K562 (cell line): ENCODE measurements at regions not wholly inside any gene's neighbourhood (a gene's known extent, or its start where the extent isn't known, plus 50 kb on each side); places are given as distances from the start of the nearest gene placed in this dataset.

Experiments used
- FOXK2 ChIP-seq, 2 experiments: fragments of 450-650 bp; IDR thresholded peaks in 1 of 2; conservative IDR thresholded peaks in 1 of 2; 2 replicates each; pipeline ENCODE4 v1.6.1; 2016; ENCODE audit warnings: low read depth in 2 of 2, mild to moderate bottlenecking in 1 of 2
- JUN ChIP-seq, 2 experiments: sonication (generic) in 1 of 2; formaldehyde crosslinking in 1 of 2; IDR thresholded peaks; 2 replicates each; pipeline versions ENCODE4 v1.6.1 to v1.8.0; 2012 to 2022; ENCODE audit warnings: borderline replicate concordance in 2 of 2, mild to moderate bottlenecking in 2 of 2, improper control_type of control experiment in 1 of 2, low read depth in 1 of 2, low read length in 1 of 2, missing genetic modification reagents in 1 of 2
- TF ChIP-seq, protein P1 (sequence below), 3 experiments: IDR thresholded peaks in 2 of 3; conservative IDR thresholded peaks in 1 of 3; 2 replicates each; pipeline ENCODE4 v1.5.1; 2011 to 2012; ENCODE audit warnings: low read length in 3 of 3, mild to moderate bottlenecking in 3 of 3, control low read depth in 2 of 3, improper control_type of control experiment in 1 of 3, inconsistent platforms in 1 of 3, low read depth in 1 of 3, mixed read lengths in 1 of 3, moderate library complexity in 1 of 3; ENCODE audit not compliant: insufficient read depth in 2 of 3

DNA sequence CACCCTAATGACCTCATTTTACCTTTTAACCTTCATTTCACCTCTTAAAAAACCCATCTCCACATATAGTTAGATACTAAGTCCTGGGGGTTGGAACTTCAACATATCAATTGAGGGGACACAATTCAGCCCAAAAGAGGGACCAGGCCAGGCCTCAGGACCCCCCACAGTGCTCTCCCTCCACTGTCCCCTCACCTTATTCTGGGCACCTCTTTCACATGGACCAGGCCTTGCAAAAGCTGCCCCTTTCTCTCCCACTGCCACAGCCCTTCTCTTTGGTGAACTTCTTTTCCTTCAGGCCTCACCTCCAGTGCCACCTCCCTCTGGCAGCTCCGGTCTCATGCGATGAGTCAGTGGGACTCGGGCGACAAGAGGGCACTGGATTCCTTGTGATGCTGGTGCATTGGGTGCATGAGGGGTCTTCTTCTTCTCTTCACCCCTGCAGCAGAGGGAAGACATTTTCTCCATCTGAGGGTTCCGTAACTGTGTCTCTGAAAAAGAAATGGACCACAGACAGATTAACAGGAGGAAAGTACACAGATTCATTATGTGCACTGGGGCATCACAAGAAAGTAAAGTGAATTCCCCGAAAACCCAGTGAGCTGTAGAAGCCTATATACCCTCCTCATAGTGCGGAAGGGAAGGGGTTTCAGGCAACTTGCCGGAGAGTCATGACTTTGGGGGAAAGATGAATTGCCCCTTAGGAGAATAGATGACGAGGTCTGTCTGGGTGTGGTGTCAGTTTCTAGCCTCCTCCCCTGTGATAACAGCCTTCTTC, 288.7 kb upstream of the IGFBP3 start:
- TF ChIP-seq JUN (IDR thresholded peaks at IDR 0.05; ENCODE audit: borderline replicate concordance, low read depth, low read length) (no peak), JUN (CRISPR knock-in tag; IDR thresholded peaks at IDR 0.05; ENCODE audit: borderline replicate concordance) (no peak), FOXK2 (conservative IDR thresholded peaks at IDR 0.05 in 1 of 2, IDR thresholded peaks at IDR 0.05 in 1 of 2; ENCODE audit: low read depth in 2 of 2) (no peak)
- TF ChIP-seq, protein P1, sequence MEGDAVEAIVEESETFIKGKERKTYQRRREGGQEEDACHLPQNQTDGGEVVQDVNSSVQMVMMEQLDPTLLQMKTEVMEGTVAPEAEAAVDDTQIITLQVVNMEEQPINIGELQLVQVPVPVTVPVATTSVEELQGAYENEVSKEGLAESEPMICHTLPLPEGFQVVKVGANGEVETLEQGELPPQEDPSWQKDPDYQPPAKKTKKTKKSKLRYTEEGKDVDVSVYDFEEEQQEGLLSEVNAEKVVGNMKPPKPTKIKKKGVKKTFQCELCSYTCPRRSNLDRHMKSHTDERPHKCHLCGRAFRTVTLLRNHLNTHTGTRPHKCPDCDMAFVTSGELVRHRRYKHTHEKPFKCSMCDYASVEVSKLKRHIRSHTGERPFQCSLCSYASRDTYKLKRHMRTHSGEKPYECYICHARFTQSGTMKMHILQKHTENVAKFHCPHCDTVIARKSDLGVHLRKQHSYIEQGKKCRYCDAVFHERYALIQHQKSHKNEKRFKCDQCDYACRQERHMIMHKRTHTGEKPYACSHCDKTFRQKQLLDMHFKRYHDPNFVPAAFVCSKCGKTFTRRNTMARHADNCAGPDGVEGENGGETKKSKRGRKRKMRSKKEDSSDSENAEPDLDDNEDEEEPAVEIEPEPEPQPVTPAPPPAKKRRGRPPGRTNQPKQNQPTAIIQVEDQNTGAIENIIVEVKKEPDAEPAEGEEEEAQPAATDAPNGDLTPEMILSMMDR (IDR thresholded peaks at IDR 0.05 in 2 of 3, conservative IDR thresholded peaks at IDR 0.05 in 1 of 3; ENCODE audit: insufficient read depth in 2 of 3, low read depth in 1 of 3, low read length in 3 of 3) = no peak
